Esophagus squamous epithelium (tissue), 5 donors: ENCODE measurements at regions not wholly inside any gene's neighbourhood (a gene's known extent, or its start where the extent isn't known, plus 50 kb on each side); places are given as distances from the start of the nearest gene placed in this dataset.

Experiments used
- DNase-seq: peaks from one replicate; lab custom pipeline; 2025; lab: John Stamatoyannopoulos, UW
- H3K27ac ChIP-seq, 4 donors: fragments of 200-600 bp; sonication (generic); one replicate each; pipeline ENCODE4 v1.5.1; 2016 to 2019; ENCODE audit warnings: mild to moderate bottlenecking in 1 of 4
- H3K27me3 ChIP-seq, 4 donors: fragments of 200-600 bp; sonication (generic); 1 replicate in 3 of 4; 2 replicates in 1 of 4; pipeline versions ENCODE4 v1.5.1 to v1.6.0; 2017 to 2021; ENCODE audit warnings: antibody characterized with exemption in 1 of 4
- H3K36me3 ChIP-seq, 3 donors: fragments of 200-600 bp; sonication (generic); one replicate each; pipeline ENCODE4 v1.5.1; 2016 to 2019
- H3K4me1 ChIP-seq, 3 donors: fragments of 200-600 bp; sonication (generic); one replicate each; pipeline ENCODE4 v1.5.1; 2017 to 2019
- H3K4me3 ChIP-seq, 4 donors: fragments of 200-600 bp; sonication (generic); 1 replicate in 3 of 4; 2 replicates in 1 of 4; pipeline ENCODE4 v1.5.1; 2016 to 2019; ENCODE audit warnings: mild to moderate bottlenecking in 2 of 4, moderate library complexity in 1 of 4
- H3K9me3 ChIP-seq, 3 donors: fragments of 200-600 bp; sonication (generic); one replicate each; pipeline ENCODE4 v1.5.1; 2016 to 2019
- POLR2A ChIP-seq, 4 donors: fragments of 450-650 bp; IDR thresholded peaks; one replicate each; pipeline ENCODE4 v1.6.1; 2017; ENCODE audit warnings: antibody characterized with exemption in 4 of 4, mild to moderate bottlenecking in 4 of 4, moderate library complexity in 3 of 4
- WGBS, 2 donors: methylation state at CpG; one replicate each; pipeline ENCODE4 v1.1.5; 2018; 5-methylcytosine and 5-hydroxymethylcytosine counted together
- intact Hi-C: fragments of 100-400 bp; cut with DNase I; formaldehyde crosslinking; loops from one replicate; pipeline ENCODE4 v1.15.0; 2022
- TF ChIP-seq, protein P1 (sequence below), 6 experiments: fragments of 450-650 bp in 4 of 6; fragments of 200-600 bp in 2 of 6; sonication (generic) in 2 of 6; IDR thresholded peaks; one replicate each; pipeline ENCODE4 v1.5.1; 2016 to 2019; ENCODE audit warnings: antibody characterized with exemption in 6 of 6, mild to moderate bottlenecking in 4 of 6, moderate library complexity in 4 of 6
- donor health status: DM: yes; HTN: yes; CAD: no.

DNA sequence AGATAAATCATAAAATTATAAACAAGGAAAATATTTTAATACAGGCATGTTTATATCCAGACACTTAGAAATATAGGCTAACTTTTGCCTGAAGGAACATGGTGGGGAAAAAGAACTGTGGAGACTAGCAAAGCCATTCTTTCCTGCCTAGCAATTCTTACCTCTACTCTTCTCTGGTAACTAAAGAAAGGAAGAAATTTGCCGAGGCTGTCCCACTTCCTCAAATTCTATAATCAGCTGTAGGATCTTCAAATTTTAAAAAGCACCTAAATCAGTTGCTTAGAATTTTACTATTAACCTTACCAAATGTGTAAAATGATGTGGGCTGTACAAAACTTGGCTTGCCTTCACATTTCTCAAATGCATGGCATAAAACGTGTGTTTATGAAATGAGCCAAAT is 249.1 kb upstream of the SMARCA2 start:
- DNase-seq: no peak
- 25 to 39% methylated on average over 2 of the region's 2 CpGs for WGBS, 2 donors
- H3K27ac ChIP-seq: no peak overlapping the region
- intact Hi-C loops: no loop called here
- H3K36me3 ChIP-seq: no peaks in the 10 kb centered on the region
- TF ChIP-seq, protein P1, sequence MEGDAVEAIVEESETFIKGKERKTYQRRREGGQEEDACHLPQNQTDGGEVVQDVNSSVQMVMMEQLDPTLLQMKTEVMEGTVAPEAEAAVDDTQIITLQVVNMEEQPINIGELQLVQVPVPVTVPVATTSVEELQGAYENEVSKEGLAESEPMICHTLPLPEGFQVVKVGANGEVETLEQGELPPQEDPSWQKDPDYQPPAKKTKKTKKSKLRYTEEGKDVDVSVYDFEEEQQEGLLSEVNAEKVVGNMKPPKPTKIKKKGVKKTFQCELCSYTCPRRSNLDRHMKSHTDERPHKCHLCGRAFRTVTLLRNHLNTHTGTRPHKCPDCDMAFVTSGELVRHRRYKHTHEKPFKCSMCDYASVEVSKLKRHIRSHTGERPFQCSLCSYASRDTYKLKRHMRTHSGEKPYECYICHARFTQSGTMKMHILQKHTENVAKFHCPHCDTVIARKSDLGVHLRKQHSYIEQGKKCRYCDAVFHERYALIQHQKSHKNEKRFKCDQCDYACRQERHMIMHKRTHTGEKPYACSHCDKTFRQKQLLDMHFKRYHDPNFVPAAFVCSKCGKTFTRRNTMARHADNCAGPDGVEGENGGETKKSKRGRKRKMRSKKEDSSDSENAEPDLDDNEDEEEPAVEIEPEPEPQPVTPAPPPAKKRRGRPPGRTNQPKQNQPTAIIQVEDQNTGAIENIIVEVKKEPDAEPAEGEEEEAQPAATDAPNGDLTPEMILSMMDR (IDR thresholded peaks at IDR 0.05): no peak
- no peak for TF ChIP-seq POLR2A (IDR thresholded peaks at IDR 0.05)
- no peak overlapping the region for H3K4me3 ChIP-seq
- H3K9me3 ChIP-seq: no peaks in the 10 kb centered on the region
- peaks cover 0 to 13% (median 0%) of the 10 kb centered on the region in 3 donors for H3K4me1 ChIP-seq
- H3K27me3 ChIP-seq: peaks cover 0 to 3% (median 0%) of the 10 kb centered on the region in 4 donors

DNA sequence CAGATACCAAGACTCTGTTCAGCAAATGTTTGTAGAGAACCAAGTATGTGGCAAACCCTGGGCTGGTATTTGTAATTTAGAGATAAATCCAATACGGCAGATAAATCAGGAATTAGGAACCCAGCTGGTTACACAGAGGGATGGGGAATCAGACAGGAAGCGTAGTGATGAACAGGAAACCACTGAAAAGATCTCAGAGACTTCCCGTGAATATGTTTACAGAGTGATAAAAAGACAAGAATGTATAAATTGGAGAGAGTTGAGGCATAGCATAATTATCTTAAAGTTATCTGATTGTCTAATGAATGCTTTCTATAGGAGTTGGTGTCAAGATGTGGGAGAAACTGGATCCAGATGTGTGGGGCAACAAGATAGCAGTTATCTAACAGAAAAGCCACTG is 246.6 kb upstream of the SMARCA2 start:
- Histone ChIP-seq H3K4me3 (no peak overlapping the region), H3K36me3 (no peaks in the 10 kb centered on the region), H3K4me1 (peaks cover 0 to 13% (median 0%) of the 10 kb centered on the region in 3 donors), H3K9me3 (no peaks in the 10 kb centered on the region), H3K27ac (no peak overlapping the region), H3K27me3 (peaks cover 0 to 3% (median 0%) of the 10 kb centered on the region in 4 donors)
- WGBS, 2 donors: 44 to 65% methylated on average over 3 of the region's 3 CpGs
- DNase-seq: no peak
- intact Hi-C loops: no loop called here
- no peak for TF ChIP-seq POLR2A (IDR thresholded peaks at IDR 0.05)
- TF ChIP-seq, protein P1 (IDR thresholded peaks at IDR 0.05): no peak

DNA sequence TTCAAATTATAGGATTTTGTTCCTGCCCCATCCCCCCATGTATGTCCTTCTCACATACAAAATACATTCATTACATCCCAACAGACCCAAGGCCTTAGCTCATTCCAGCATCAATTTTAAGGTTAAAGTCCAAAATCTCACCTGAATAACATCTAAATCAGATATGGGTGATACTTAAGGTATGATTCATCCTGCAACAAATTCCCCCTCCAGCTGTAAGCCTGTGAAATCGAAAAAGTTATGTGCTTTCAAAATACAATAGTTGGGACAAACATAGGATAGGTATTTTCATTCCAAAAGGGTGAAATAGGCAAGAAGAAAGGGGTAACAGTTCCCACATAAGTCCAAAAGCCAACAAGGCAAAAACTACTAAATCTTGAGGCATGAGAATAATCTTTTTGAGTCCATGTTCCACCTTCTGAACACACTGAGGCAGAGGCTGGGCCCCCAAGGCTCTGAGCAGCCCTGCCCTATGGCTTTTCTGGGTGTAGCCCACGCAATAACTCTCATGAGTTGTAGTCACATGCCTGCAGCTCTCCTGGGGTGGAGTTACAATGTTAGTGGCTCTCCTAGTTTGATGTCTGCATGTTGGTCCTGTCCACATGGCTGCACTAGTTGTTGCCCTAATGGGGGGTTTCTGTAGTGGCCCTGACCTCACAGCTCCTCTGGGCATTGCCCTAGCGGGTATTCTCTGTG is 243.9 kb upstream of the SMARCA2 start:
- peaks cover 0 to 6% (median 0%) of the 10 kb centered on the region in 3 donors for H3K4me1 ChIP-seq
- H3K27me3 ChIP-seq: peaks cover 0 to 3% (median 0%) of the 10 kb centered on the region in 4 donors
- no peak for DNase-seq
- WGBS, 2 donors: 47 to 48% methylated on average over 2 of the region's 3 CpGs
- no peaks in the 10 kb centered on the region for H3K36me3 ChIP-seq
- intact Hi-C loops: no loop called here
- no peaks in the 10 kb centered on the region for H3K9me3 ChIP-seq
- H3K4me3 ChIP-seq: no peak overlapping the region
- no peak overlapping the region for H3K27ac ChIP-seq
- TF ChIP-seq, protein P1 (IDR thresholded peaks at IDR 0.05): no peak
- no peak for TF ChIP-seq POLR2A (IDR thresholded peaks at IDR 0.05)

DNA sequence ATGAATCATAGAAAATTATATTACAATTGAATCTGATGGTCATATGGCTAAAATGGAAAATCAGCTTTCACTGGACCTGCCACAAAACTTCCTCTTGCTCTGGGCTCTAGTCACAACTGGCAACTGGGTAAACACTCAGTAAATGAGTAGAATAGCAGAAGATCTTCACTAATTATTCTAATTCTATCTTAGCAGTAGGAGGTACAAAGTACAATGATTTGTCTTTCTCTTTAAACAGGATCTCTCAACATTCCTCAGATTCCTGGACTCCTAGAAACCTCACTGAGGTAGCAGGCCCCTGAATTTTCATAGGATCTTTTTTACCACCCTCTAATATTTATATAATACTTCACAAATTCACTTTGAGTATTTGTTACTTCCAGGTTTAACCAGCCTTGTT is 239.9 kb upstream of the SMARCA2 start:
- Histone ChIP-seq H3K4me1 (no peaks in the 10 kb centered on the region), H3K27ac (no peak overlapping the region), H3K27me3 (no peaks in the 10 kb centered on the region), H3K4me3 (no peak overlapping the region), H3K36me3 (no peaks in the 10 kb centered on the region), H3K9me3 (no peaks in the 10 kb centered on the region)
- DNase-seq: no peak
- no peak for TF ChIP-seq POLR2A (IDR thresholded peaks at IDR 0.05)
- TF ChIP-seq, protein P1 (IDR thresholded peaks at IDR 0.05): no peak
- intact Hi-C loops: no loop called here

DNA sequence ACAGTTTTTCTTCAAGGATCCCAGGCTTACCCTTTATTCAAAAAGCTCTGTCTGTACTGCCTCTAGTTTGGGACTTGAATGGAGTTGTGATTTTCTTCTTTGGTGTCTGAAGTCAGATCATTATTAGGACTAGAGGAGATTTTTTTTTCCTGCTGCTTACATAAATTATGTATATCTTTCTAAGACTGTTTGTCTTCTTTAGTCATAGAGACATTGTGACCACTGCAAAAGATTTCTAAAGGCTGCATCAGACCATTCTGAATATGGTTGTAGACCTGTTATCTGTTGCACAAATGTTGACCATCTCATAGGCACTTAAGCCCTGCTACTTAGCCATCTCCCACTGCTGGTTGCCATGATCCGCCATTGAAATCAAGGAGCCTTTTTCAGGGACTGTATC is 238.5 kb upstream of the SMARCA2 start:
- H3K27ac ChIP-seq: no peak overlapping the region
- no peaks in the 10 kb centered on the region for H3K4me1 ChIP-seq
- no peaks in the 10 kb centered on the region for H3K9me3 ChIP-seq
- 47 to 100% methylated on average over 1 of the region's 1 CpG for WGBS, 2 donors
- no peaks in the 10 kb centered on the region for H3K27me3 ChIP-seq
- intact Hi-C loops: no loop called here
- DNase-seq: no peak
- no peak for TF ChIP-seq POLR2A (IDR thresholded peaks at IDR 0.05)
- TF ChIP-seq, protein P1 (IDR thresholded peaks at IDR 0.05): no peak
- H3K4me3 ChIP-seq: no peak overlapping the region
- no peaks in the 10 kb centered on the region for H3K36me3 ChIP-seq
